Uterus (tissue), 3 donors: ENCODE measurements at regions not wholly inside any gene's neighbourhood (a gene's known extent, or its start where the extent isn't known, plus 50 kb on each side); places are given as distances from the start of the nearest gene placed in this dataset.

ENCODE experiments used
- DNase-seq, 2 donors: peaks; one replicate each; pipeline ENCODE4 v3.0.0-alpha.2; 2019 to 2020
- H3K27ac ChIP-seq, 2 donors: fragments of 200-600 bp; sonication (generic); 1 replicate in 1 of 2; 2 replicates in 1 of 2; pipeline ENCODE4 v1.5.1; 2016 to 2018
- H3K27me3 ChIP-seq, 2 donors: fragments of 200-600 bp; sonication (generic); one replicate each; pipeline ENCODE4 v1.5.1; 2018 to 2019; ENCODE audit warnings: control low read depth in 1 of 2
- H3K36me3 ChIP-seq, 2 donors: fragments of 200-600 bp; sonication (generic); one replicate each; pipeline ENCODE4 v1.5.1; 2019; ENCODE audit warnings: control low read depth in 1 of 2
- H3K4me1 ChIP-seq, 2 donors: fragments of 200-600 bp; sonication (generic); one replicate each; pipeline ENCODE4 v1.5.1; 2018 to 2019; ENCODE audit warnings: control low read depth in 1 of 2
- H3K4me3 ChIP-seq, 2 donors: fragments of 200-600 bp; sonication (generic); 1 replicate in 1 of 2; 2 replicates in 1 of 2; pipeline ENCODE4 v1.5.1; 2018 to 2019; ENCODE audit warnings: mild to moderate bottlenecking in 1 of 2
- H3K9me3 ChIP-seq, 2 donors: fragments of 200-600 bp; sonication (generic); one replicate each; pipeline ENCODE4 v1.5.1; 2019; ENCODE audit warnings: control low read depth in 1 of 2
- POLR2A ChIP-seq, 2 donors: fragments of 450-650 bp; IDR thresholded peaks; one replicate each; pipeline ENCODE4 v1.6.1; 2016; ENCODE audit warnings: antibody characterized with exemption in 2 of 2, mild to moderate bottlenecking in 1 of 2, moderate library complexity in 1 of 2
- intact Hi-C: fragments of 100-400 bp; cut with DNase I; formaldehyde crosslinking; loops from one replicate; pipeline ENCODE4 v1.15.1; 2023; ENCODE audit warnings: low total_unique reads
- TF ChIP-seq, protein P1 (sequence below), 4 experiments: fragments of 200-600 bp in 2 of 4; fragments of 450-650 bp in 2 of 4; sonication (generic) in 2 of 4; IDR thresholded peaks; one replicate each; pipeline ENCODE4 v1.5.1; 2016 to 2019; ENCODE audit warnings: antibody characterized with exemption in 4 of 4, mild to moderate bottlenecking in 2 of 4, moderate library complexity in 1 of 4
- donor health status: DM: yes; HTN: yes; CAD: no.

DNA sequence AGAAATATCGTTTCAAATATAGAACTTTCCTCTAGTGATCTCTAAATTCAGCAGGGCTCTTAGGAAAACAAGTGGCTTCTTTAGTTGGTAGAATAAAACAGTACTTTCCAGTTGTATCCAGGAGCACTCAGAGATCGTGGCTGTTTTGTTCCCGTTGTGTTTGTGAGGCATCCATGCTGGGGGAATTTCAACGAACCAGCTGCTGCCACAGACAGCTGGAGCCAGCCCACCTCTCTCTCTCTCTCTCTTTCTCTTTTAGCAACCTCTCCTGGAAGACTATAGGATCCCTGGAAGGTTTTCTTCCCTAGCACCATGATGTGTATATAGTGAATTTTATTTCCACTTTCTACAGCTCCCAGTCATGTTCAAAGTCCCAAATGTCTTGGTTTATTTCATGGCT, 1116.0 kb upstream of the SEMA6A start:
- no peak overlapping the region for H3K4me3 ChIP-seq
- H3K9me3 ChIP-seq, result no peaks in the 10 kb centered on the region
- no peaks in the 10 kb centered on the region for H3K27me3 ChIP-seq
- intact Hi-C loops, result no loop called here
- H3K4me1 ChIP-seq, result no peaks in the 10 kb centered on the region
- TF ChIP-seq, protein P1, sequence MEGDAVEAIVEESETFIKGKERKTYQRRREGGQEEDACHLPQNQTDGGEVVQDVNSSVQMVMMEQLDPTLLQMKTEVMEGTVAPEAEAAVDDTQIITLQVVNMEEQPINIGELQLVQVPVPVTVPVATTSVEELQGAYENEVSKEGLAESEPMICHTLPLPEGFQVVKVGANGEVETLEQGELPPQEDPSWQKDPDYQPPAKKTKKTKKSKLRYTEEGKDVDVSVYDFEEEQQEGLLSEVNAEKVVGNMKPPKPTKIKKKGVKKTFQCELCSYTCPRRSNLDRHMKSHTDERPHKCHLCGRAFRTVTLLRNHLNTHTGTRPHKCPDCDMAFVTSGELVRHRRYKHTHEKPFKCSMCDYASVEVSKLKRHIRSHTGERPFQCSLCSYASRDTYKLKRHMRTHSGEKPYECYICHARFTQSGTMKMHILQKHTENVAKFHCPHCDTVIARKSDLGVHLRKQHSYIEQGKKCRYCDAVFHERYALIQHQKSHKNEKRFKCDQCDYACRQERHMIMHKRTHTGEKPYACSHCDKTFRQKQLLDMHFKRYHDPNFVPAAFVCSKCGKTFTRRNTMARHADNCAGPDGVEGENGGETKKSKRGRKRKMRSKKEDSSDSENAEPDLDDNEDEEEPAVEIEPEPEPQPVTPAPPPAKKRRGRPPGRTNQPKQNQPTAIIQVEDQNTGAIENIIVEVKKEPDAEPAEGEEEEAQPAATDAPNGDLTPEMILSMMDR (IDR thresholded peaks at IDR 0.05), result no peak
- TF ChIP-seq POLR2A (IDR thresholded peaks at IDR 0.05), result no peak
- H3K27ac ChIP-seq, result no peak overlapping the region
- no peaks in the 10 kb centered on the region for H3K36me3 ChIP-seq
- no peak for DNase-seq

DNA sequence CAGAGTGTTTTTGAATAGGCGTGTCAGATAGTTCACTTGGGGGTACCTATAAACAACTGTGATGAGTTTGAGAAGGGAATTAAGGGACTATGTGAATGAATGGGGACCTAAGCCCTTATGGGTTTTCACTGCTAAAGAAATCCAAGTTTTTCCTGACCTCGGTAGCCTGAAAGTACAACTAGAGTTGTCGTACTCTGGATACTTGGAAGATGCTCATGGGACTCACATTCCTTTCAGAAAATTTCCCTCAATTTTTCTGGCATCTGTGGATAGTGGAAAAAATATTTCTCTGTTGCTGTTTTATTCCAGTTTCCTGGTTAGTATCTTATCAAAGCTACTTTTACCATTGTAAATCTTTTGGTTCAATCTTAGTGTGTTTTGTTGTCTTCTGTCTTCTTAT, 1112.3 kb upstream of the SEMA6A start:
- Histone ChIP-seq H3K4me3 (no peak overlapping the region), H3K36me3 (no peaks in the 10 kb centered on the region), H3K9me3 (no peaks in the 10 kb centered on the region), H3K27me3 (no peaks in the 10 kb centered on the region), H3K27ac (no peak overlapping the region), H3K4me1 (no peaks in the 10 kb centered on the region)
- TF ChIP-seq POLR2A (IDR thresholded peaks at IDR 0.05), result no peak
- TF ChIP-seq, protein P1 (IDR thresholded peaks at IDR 0.05), result no peak
- no peak for DNase-seq
- intact Hi-C loops, result no loop called here

DNA sequence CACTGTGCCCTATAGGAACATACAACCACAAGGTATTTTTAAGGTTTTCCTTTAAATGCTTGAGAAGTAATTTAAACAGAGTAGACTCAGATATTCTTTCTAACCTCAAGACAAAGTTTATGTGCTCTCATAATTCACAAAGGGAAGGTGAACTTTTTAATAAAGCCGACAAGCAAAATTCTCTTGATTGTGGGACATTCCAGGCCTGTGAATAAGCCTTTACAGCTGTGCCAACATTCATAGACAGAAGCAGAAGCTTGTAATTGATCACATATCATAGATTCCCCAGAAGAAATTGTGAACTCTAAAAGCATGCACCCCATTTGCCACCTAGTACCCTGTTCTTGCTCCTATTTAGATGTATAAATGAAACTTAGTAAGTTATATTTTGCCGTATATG, 1107.8 kb upstream of the SEMA6A start:
- intact Hi-C loops, result no loop called here
- DNase-seq, result no peak
- TF ChIP-seq POLR2A (IDR thresholded peaks at IDR 0.05), result no peak
- TF ChIP-seq, protein P1 (IDR thresholded peaks at IDR 0.05), result no peak
- H3K4me1 ChIP-seq, result no peaks in the 10 kb centered on the region
- no peaks in the 10 kb centered on the region for H3K9me3 ChIP-seq
- H3K27me3 ChIP-seq, result no peaks in the 10 kb centered on the region
- no peaks in the 10 kb centered on the region for H3K36me3 ChIP-seq
- H3K4me3 ChIP-seq, result no peak overlapping the region
- H3K27ac ChIP-seq, result no peak overlapping the region

DNA sequence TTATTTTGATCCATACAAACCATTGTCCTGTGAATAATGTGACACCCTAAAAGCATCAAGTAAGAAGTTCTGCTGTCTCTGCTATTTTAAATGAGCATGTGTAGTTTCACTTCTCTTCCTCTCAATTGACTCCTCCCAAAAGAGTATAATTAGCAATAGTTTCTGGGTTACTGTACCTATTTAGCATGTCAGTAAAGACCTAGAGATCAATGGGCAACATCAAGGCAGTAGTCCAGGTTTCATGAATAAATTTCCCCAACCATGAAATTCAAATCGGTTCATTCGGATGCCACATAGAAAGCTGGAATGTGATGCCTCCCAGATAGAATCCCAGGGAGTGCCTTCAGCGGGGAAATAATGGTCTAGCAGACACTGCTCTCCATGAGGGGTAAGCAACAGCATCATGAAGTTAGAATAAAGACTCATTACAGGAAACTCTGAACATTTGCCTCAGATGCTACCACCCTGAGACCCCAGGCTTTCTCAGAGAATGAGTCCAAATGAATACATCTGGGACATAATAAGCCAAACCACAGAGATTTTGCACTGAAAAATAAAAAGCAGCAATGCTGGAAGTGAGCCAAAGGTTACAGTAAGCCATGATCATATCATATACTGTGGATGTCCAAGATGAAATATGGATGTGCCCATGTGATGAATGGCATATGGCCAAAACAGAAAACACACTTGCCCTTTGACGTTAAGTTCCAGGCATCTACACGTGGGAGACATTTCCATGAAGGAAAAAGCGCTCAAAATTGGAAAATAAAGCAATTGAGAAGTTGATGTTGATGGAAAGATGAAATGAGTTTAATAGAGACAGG, 1107.0 kb upstream of the SEMA6A start:
- no peaks in the 10 kb centered on the region for H3K27me3 ChIP-seq
- H3K4me1 ChIP-seq, result no peaks in the 10 kb centered on the region
- H3K27ac ChIP-seq, result no peak overlapping the region
- H3K4me3 ChIP-seq, result no peak overlapping the region
- TF ChIP-seq, protein P1 (IDR thresholded peaks at IDR 0.05), result no peak
- TF ChIP-seq POLR2A (IDR thresholded peaks at IDR 0.05), result no peak
- no peaks in the 10 kb centered on the region for H3K36me3 ChIP-seq
- intact Hi-C loops, result no loop called here
- DNase-seq, result no peak
- H3K9me3 ChIP-seq, result no peaks in the 10 kb centered on the region

DNA sequence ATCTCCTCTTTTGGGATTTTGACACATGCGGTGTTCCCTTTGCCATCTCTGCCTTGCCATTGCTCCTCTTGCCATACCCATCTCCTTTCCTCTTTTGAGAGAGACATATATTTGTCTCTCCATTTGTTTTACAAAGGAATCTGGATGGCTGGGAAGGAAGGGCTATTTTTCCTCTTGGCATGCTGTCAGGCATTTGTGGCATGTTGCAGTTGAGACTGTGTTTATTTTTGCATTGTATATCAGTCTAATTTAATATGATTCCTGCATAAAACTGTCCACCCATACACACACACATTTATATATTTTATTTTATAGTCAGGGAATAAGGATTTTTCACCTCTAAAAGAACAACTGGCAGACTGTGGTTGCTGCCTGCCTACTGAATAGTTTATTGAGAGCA, 1105.8 kb upstream of the SEMA6A start:
- Histone ChIP-seq H3K9me3 (no peaks in the 10 kb centered on the region), H3K27me3 (no peaks in the 10 kb centered on the region), H3K36me3 (no peaks in the 10 kb centered on the region), H3K4me1 (no peaks in the 10 kb centered on the region), H3K4me3 (no peak overlapping the region), H3K27ac (no peak overlapping the region)
- intact Hi-C loops, result no loop called here
- TF ChIP-seq, protein P1 (IDR thresholded peaks at IDR 0.05), result no peak
- no peak for TF ChIP-seq POLR2A (IDR thresholded peaks at IDR 0.05)
- no peak for DNase-seq
